Globus pallidus (tissue), 1 donor: ENCODE measurements at regions not wholly inside any gene's neighbourhood (a gene's known extent, or its start where the extent isn't known, plus 50 kb on each side); places are given as distances from the start of the nearest gene placed in this dataset.
"Not testable (repeated sequence)": the region's sequence is repeated elsewhere in the genome, so short reads cannot be mapped to it uniquely, and the experiment has no call there.

Source experiments
- DNase-seq: peaks from one replicate; pipeline ENCODE4 v3.0.0-alpha.2; 2015; ENCODE audit warnings: low spot score

DNA sequence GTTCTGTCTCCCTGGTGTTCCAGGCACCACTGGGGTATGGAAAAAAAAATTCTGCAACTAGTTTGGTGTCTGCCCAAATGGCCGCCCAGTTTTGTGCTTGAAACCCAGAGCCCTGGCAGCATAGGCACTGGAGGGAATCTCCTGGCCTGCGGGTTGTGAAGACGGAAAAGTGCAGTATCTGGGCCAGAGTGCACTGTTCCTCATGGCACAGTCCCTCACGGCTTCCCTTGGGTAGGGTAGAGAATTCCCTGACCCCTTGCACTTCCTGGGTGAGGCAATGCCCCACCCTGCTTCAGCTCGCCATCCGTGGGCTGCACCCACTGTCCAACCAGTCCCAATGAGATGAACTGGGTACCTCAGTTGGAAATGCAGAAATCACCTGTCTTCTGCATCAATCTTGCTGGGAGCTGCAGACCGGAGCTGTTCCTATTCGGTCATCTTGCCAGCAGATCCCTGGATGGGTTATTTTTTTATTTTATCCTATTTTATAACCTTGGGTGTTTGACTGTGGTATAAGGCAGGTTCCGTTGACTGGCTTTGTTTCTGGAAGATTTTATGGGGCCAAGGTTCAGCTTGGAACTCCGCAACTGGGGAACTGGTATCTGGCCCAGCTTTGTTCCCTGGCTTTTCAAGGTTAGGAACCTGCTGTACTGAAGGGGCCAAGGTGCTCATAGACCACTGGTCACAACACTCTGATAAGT, 59.5 kb upstream of the IRAK1BP1 start:
- not testable (repeated sequence) for DNase-seq

DNA sequence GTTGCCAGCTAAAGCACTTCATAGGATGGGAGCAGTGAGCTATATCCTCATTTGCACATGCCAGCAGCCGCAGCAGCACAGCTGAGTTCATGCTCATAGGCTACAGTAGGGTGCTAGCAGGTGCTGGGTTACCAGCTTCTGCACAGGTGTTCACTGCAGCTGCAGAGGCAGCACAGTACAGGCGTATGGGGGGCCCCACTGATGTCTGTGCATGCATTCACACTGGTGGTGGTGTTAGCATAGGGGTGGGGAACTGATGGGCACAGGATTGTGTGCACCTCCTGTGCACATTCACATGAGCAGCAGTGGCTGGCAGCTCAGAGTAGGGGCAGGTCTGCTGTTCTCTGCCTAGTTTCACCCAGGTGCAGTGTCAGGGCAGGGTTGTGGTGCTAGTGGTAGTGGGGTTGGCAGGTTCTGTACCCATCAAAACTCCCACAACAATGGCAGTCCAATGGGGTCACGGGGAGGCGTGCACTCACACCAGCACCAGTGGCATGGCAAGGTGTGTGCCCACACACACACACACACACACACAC, 58.9 kb upstream of the IRAK1BP1 start:
- no peak for DNase-seq

DNA sequence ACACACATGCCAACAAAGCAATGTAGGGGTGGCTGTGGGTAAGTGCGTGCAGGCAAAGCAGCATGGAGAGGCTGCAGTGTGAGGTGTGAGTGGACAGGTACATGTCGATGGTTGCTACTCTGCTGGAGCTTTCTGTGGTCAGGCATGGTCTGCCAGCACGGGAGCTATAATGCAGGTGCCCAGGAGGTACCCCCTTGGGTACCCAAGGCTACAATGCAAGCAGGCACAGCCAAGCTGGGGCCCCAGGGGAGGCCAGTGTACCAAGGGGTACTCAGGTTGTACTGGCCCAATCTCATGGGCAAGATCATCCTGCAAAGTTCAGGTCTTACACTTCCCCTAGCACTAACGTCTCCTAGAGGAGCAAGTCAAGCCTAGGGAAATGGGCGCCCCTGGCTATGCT, 58.4 kb upstream of the IRAK1BP1 start:
- no peak for DNase-seq

DNA sequence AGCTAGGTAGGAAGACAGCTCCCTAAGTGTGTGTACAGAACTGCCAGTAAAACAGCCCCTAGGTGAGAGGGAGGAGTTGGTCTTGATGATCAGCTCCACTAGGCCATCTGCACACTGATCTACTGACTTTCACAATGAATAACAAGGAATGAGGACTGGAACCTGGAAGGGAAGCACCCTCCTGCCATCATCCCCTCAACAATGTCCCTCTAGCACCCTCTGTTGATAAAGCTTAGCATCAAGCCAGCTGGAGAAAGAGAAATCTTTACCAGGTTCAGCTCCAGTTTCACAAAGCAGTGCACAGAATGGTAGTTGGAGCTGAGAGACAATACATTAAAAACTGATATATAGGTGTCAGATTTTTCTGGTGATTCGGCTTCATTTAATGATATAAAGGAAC, 57.2 kb upstream of the IRAK1BP1 start:
- DNase-seq = no peak

DNA sequence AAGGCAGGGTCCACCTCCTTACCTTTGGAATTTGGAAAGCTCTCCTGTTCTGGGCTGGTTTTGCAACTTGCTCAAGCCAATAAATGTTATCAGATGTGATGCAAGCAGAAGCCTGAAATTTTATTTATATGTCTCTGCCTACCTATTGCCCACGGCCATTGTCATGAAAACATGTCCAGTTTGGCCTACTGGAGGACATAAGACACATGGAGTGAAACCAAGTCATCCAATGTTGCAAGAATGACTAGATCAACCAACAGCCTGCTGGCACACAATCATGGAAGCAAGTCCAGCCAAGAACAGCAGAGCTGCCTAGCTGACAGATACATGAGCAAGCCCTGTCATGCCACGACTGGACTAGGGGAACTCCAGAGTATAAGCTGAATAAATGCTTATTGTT, 56.7 kb upstream of the IRAK1BP1 start:
- no peak for DNase-seq
